WTC11 (cell line): ENCODE measurements at regions not wholly inside any gene's neighbourhood (a gene's known extent, or its start where the extent isn't known, plus 50 kb on each side); places are given as distances from the start of the nearest gene placed in this dataset.

ENCODE experiments used
- ATAC-seq: fragments of 200-7000 bp; cut with Tn5 transposase; 2 replicates; pipeline ENCODE4 v1.10.0; 2021; ENCODE audit warnings: mild to moderate bottlenecking, moderate library complexity
- CTCF ChIA-PET: fragments of 300-600 bp; sonication (Branson Sonifier 250); formaldehyde crosslinking; loops from one replicate; lab custom pipeline; 2021; ENCODE audit warnings: antibody characterized with exemption; lab: Charles Lee
- POLR2A ChIA-PET: fragments of 350-600 bp; sonication (Branson Sonifier 250); formaldehyde crosslinking; loops from one replicate; lab custom pipeline; 2021; ENCODE audit warnings: antibody characterized with exemption; lab: Charles Lee
- DNase-seq: peaks from one replicate; pipeline ENCODE4 v3.0.0; 2021; ENCODE audit warnings: low spot score
- H3K27ac Mint-ChIP-seq: 2 replicates; pipeline ENCODE4 v1.8.0; 2021; ENCODE audit warnings: mixed read lengths
- H3K27me3 Mint-ChIP-seq: 2 replicates; pipeline ENCODE4 v1.8.0; 2021; ENCODE audit warnings: low read depth, mild to moderate bottlenecking, moderate library complexity, mixed read lengths
- H3K36me3 Mint-ChIP-seq: 2 replicates; pipeline ENCODE4 v1.8.0; 2021; ENCODE audit warnings: mixed read lengths
- H3K4me1 Mint-ChIP-seq: 2 replicates; pipeline ENCODE4 v1.8.0; 2022; ENCODE audit warnings: mixed read lengths
- H3K4me3 Mint-ChIP-seq: 2 replicates; pipeline ENCODE4 v1.8.0; 2021; ENCODE audit warnings: mild to moderate bottlenecking, moderate library complexity, mixed read lengths
- H3K9me3 Mint-ChIP-seq: 2 replicates; pipeline ENCODE4 v1.8.0; 2021; ENCODE audit warnings: mixed read lengths
- CBFB ChIP-seq: sonication (generic); formaldehyde crosslinking; IDR thresholded peaks from 2 replicates; pipeline ENCODE4 v1.8.1; 2022; ENCODE audit warnings: mild to moderate bottlenecking, low read depth, missing genetic modification reagents
- CREB1 ChIP-seq: sonication (generic); formaldehyde crosslinking; IDR thresholded peaks from 2 replicates; pipeline ENCODE4 v1.8.0; 2023; ENCODE audit warnings: mild to moderate bottlenecking, missing genetic modification reagents
- E2F4 ChIP-seq: sonication (generic); formaldehyde crosslinking; IDR thresholded peaks from 2 replicates; pipeline ENCODE4 v1.8.1; 2022; ENCODE audit warnings: low read depth, mild to moderate bottlenecking, moderate library complexity, missing genetic modification reagents, borderline replicate concordance
- ELF4 ChIP-seq: sonication (generic); formaldehyde crosslinking; IDR thresholded peaks from 2 replicates; pipeline ENCODE4 v1.8.1; 2022; ENCODE audit warnings: low read depth, mild to moderate bottlenecking, moderate library complexity, missing genetic modification reagents
- EMX1 ChIP-seq: fragments of 250-450 bp; sonication (Bioruptor Pico); IDR thresholded peaks from 2 replicates; pipeline ENCODE4 v1.8.0; 2021; ENCODE audit warnings: mild to moderate bottlenecking
- ERG ChIP-seq: fragments of 250-450 bp; sonication (Bioruptor Pico); IDR thresholded peaks from 2 replicates; pipeline ENCODE4 v1.8.0; 2021; ENCODE audit warnings: mild to moderate bottlenecking
- ETV6 ChIP-seq: sonication (generic); formaldehyde crosslinking; IDR thresholded peaks from 2 replicates; pipeline ENCODE4 v1.8.1; 2022; ENCODE audit warnings: mild to moderate bottlenecking, missing genetic modification reagents
- FOXJ3 ChIP-seq: sonication (generic); formaldehyde crosslinking; IDR thresholded peaks from 2 replicates; pipeline ENCODE4 v1.9.0; 2021; ENCODE audit warnings: missing genetic modification reagents, mild to moderate bottlenecking, borderline replicate concordance
- FOXP4 ChIP-seq: sonication (generic); formaldehyde crosslinking; IDR thresholded peaks from 2 replicates; pipeline ENCODE4 v1.8.0; 2022; ENCODE audit warnings: mild to moderate bottlenecking, missing genetic modification reagents
- GABPB1 ChIP-seq: sonication (generic); formaldehyde crosslinking; IDR thresholded peaks from 2 replicates; pipeline ENCODE4 v1.8.1; 2023; ENCODE audit warnings: mild to moderate bottlenecking, missing genetic modification reagents
- GTF2I ChIP-seq: fragments of 250-450 bp; sonication (Bioruptor Pico); conservative IDR thresholded peaks from 2 replicates; pipeline ENCODE4 v1.4.0; 2021; ENCODE audit warnings: mild to moderate bottlenecking
- IRF2 ChIP-seq: sonication (generic); formaldehyde crosslinking; IDR thresholded peaks from 2 replicates; pipeline ENCODE4 v1.8.0; 2022; ENCODE audit warnings: low read depth, missing genetic modification reagents, borderline replicate concordance
- MAX ChIP-seq: sonication (generic); formaldehyde crosslinking; IDR thresholded peaks from 2 replicates; pipeline ENCODE4 v1.8.0; 2022; ENCODE audit warnings: mild to moderate bottlenecking, missing genetic modification reagents
- SOX15 ChIP-seq: fragments of 250-450 bp; sonication (Bioruptor Pico); IDR thresholded peaks from 2 replicates; pipeline ENCODE4 v1.9.0; 2021; ENCODE audit warnings: mild to moderate bottlenecking
- STAT6 ChIP-seq: sonication (generic); formaldehyde crosslinking; conservative IDR thresholded peaks from 2 replicates; pipeline ENCODE4 v1.8.1; 2023; ENCODE audit warnings: mild to moderate bottlenecking, low read depth, missing genetic modification reagents, moderate library complexity
- TCF7 ChIP-seq: sonication (generic); formaldehyde crosslinking; IDR thresholded peaks from 2 replicates; pipeline ENCODE4 v1.8.0; 2022; ENCODE audit warnings: mild to moderate bottlenecking, low read depth, missing genetic modification reagents, moderate library complexity
- ZMAT4 ChIP-seq: fragments of 250-450 bp; sonication (Bioruptor Pico); IDR thresholded peaks from 2 replicates; pipeline ENCODE4 v1.9.0; 2021; ENCODE audit warnings: mild to moderate bottlenecking
- ZNF219 ChIP-seq: sonication (generic); formaldehyde crosslinking; IDR thresholded peaks from 2 replicates; pipeline ENCODE4 v1.8.0; 2023; ENCODE audit warnings: missing genetic modification reagents, mild to moderate bottlenecking, borderline replicate concordance
- ZNF396 ChIP-seq: fragments of 250-450 bp; sonication (Bioruptor Pico); IDR thresholded peaks from 2 replicates; pipeline ENCODE4 v1.8.0; 2021; ENCODE audit warnings: mild to moderate bottlenecking, moderate library complexity, borderline replicate concordance
- ZNF512 ChIP-seq: sonication (generic); formaldehyde crosslinking; IDR thresholded peaks from 2 replicates; pipeline ENCODE4 v1.8.1; 2022; ENCODE audit warnings: missing genetic modification reagents, borderline replicate concordance

- no peak for TF ChIP-seq FOXP4 (CRISPR knock-in tag)
- no peak for TF ChIP-seq GABPB1 (CRISPR knock-in tag)
- no peak for TF ChIP-seq EMX1 (CRISPR knock-in tag)
- TF ChIP-seq ZMAT4 (CRISPR knock-in tag) = no peak
- TF ChIP-seq GTF2I = no peak
- TF ChIP-seq FOXJ3 (CRISPR knock-in tag) = no peak
- no peak for TF ChIP-seq ETV6 (CRISPR knock-in tag)
- TF ChIP-seq E2F4 (CRISPR knock-in tag) = no peak
- no peak for TF ChIP-seq IRF2 (CRISPR knock-in tag)
- TF ChIP-seq ZNF219 (CRISPR knock-in tag) = no peak
- no peak for TF ChIP-seq CREB1 (CRISPR knock-in tag)
- no peak for TF ChIP-seq MAX
- TF ChIP-seq, all 79 proteins: peak for 0
Observed at GRCh38 chr4:119804404-119804803, 175.8 kb upstream of the PDE5A start (continued).

- no peaks in the 10 kb centered on the region for H3K9me3 Mint-ChIP-seq
- H3K36me3 Mint-ChIP-seq = no peaks in the 10 kb centered on the region
- no peak overlapping the region for H3K27ac Mint-ChIP-seq
- peaks cover 26% of the 10 kb centered on the region for H3K4me1 Mint-ChIP-seq
- no peaks in the 10 kb centered on the region for H3K27me3 Mint-ChIP-seq
- no peak overlapping the region for H3K4me3 Mint-ChIP-seq
- POLR2A ChIA-PET = no interaction called here
- DNase-seq (no peak), ATAC-seq (no peak)
- TF ChIP-seq IRF2 (CRISPR knock-in tag) (no peak), STAT6 (CRISPR knock-in tag) (no peak), SOX15 (CRISPR knock-in tag) (no peak), CBFB (CRISPR knock-in tag) (no peak)
- CTCF ChIA-PET = no interaction called here
Observed at GRCh38 chr4:119797238-119797894, 168.8 kb upstream of the PDE5A start.

- peak; percentile 48 for ATAC-seq
- ChIA-PET CTCF (no interaction called here), POLR2A (no interaction called here)
- Mint-ChIP-seq H3K36me3 (no peaks in the 10 kb centered on the region), H3K27me3 (no peaks in the 10 kb centered on the region), H3K9me3 (peaks cover 4% of the 10 kb centered on the region; the same call in 1 of the 2 replicates), H3K4me1 (peaks cover 26% of the 10 kb centered on the region), H3K27ac (no peak overlapping the region), H3K4me3 (no peak overlapping the region)
- DNase-seq = no peak
- no peak for TF ChIP-seq ERG
- TF ChIP-seq ELF4 = no peak
- no peak for TF ChIP-seq ZNF512 (CRISPR knock-in tag)
- TF ChIP-seq CREB1 (CRISPR knock-in tag) = no peak
- TF ChIP-seq MAX = no peak
- TF ChIP-seq FOXP4 (CRISPR knock-in tag) = no peak
- no peak for TF ChIP-seq TCF7 (CRISPR knock-in tag)
- no peak for TF ChIP-seq ZNF396
Observed at GRCh38 chr4:119795986-119796578, 167.5 kb upstream of the PDE5A start.
